NOMO-1 (cell line): ENCODE measurements at regions not wholly inside any gene's neighbourhood (a gene's known extent, or its start where the extent isn't known, plus 50 kb on each side); places are given as distances from the start of the nearest gene placed in this dataset.

ENCODE experiments used
- DNase-seq, 2 experiments: peaks; one replicate each; lab custom pipeline; 2025; ENCODE audit not compliant: unreplicated experiment in 2 of 2; lab: John Stamatoyannopoulos, UW

- no peak for DNase-seq
These were observed 72.8 kb downstream of the PITPNM2 start for GRCh38 chr12:123078120-123078465.

GRCh38 chr12:123077298-123078119 lies 73.4 kb downstream of the PITPNM2 start:
- no peak for DNase-seq

- peak in 1 of 2 experiments; percentile 34 for DNase-seq
These were observed 74.1 kb downstream of the PITPNM2 start for GRCh38 chr12:123076604-123077297.

- DNase-seq, result no peak
These were observed 75.2 kb downstream of the PITPNM2 start for GRCh38 chr12:123075646-123076171.

- DNase-seq, result no peak
These were observed 75.7 kb downstream of the PITPNM2 start for GRCh38 chr12:123075087-123075645.

GRCh38 chr12:123073962-123074801 lies 76.7 kb downstream of the PITPNM2 start:
- DNase-seq, result no peak

GRCh38 chr12:123073292-123073691 lies 77.6 kb downstream of the PITPNM2 start:
- no peak for DNase-seq

- DNase-seq, result no peak
These were observed 79.0 kb downstream of the PITPNM2 start for GRCh38 chr12:123071857-123072256.

GRCh38 chr12:123071099-123071800 lies 79.6 kb downstream of the PITPNM2 start:
- no peak for DNase-seq

- no peak for DNase-seq
These were observed 80.4 kb downstream of the PITPNM2 start for GRCh38 chr12:123070267-123071081.

GRCh38 chr12:123069436-123070266 lies 81.2 kb downstream of the PITPNM2 start:
- no peak for DNase-seq

- DNase-seq, result peak in 1 of 2 experiments; percentile 8
These were observed 83.2 kb downstream of the PITPNM2 start for GRCh38 chr12:123067654-123068053.

GRCh38 chr12:123066384-123066710 lies 84.5 kb downstream of the PITPNM2 start:
- DNase-seq, result no peak

GRCh38 chr12:123065676-123066383 lies 85.1 kb downstream of the PITPNM2 start:
- DNase-seq, result peak in 1 of 2 experiments; percentile 4

- DNase-seq, result no peak
These were observed 84.6 kb downstream of the ARL6IP4 start for GRCh38 chr12:123064885-123065619.

GRCh38 chr12:123064366-123064765 lies 83.9 kb downstream of the ARL6IP4 start:
- no peak for DNase-seq

GRCh38 chr12:123063535-123063934 lies 83.1 kb downstream of the ARL6IP4 start:
- peak; percentile 29 to 56 for DNase-seq
